ENCODE measurements at regions not wholly inside any gene's neighbourhood (a gene's known extent, or its start where the extent isn't known, plus 50 kb on each side); places are given as distances from the start of the nearest gene placed in this dataset.

- H3K4me3 Mint-ChIP-seq (ENCODE audit: low read depth, unreplicated experiment) = no peak overlapping the region
Measured at GRCh38 chr10:124180044-124180745, 86.8 kb upstream of the CHST15 start.

GRCh38 chr10:124179308-124180043, 86.1 kb upstream of the CHST15 start:
- intact Hi-C loops (cut with micrococcal nuclease; ENCODE audit: unreplicated experiment) = no loop called here
- CTCF ChIA-PET = no interaction called here
- H3K27me3 Mint-ChIP-seq (ENCODE audit: unreplicated experiment) = no peaks in the 10 kb centered on the region
- no peak for TF ChIP-seq CTCF (IDR thresholded peaks at IDR 0.05; ENCODE audit: unreplicated experiment)
- no peaks in the 10 kb centered on the region for H3K36me3 Mint-ChIP-seq (ENCODE audit: insufficient read depth, unreplicated experiment)
- BruUV-seq (replicated peaks) = no TSS peak
- H3K9me3 Mint-ChIP-seq (ENCODE audit: low read depth, unreplicated experiment) = no peaks in the 10 kb centered on the region
- DNase-seq = no peak
- no peak overlapping the region for H3K4me3 Mint-ChIP-seq (ENCODE audit: low read depth, unreplicated experiment)
- no peak overlapping the region for H3K27ac Mint-ChIP-seq (ENCODE audit: unreplicated experiment)
- no peaks in the 10 kb centered on the region for H3K4me1 Mint-ChIP-seq (ENCODE audit: low read depth, unreplicated experiment)

More at GRCh38 chr10:124180044-124180745, 86.8 kb upstream of the CHST15 start:
- H3K27me3 Mint-ChIP-seq (ENCODE audit: unreplicated experiment) = no peaks in the 10 kb centered on the region
- no TSS peak for BruUV-seq (replicated peaks)
- DNase-seq = no peak
- H3K36me3 Mint-ChIP-seq (ENCODE audit: insufficient read depth, unreplicated experiment) = no peaks in the 10 kb centered on the region
- no peak for TF ChIP-seq CTCF (IDR thresholded peaks at IDR 0.05; ENCODE audit: unreplicated experiment)
- CTCF ChIA-PET = no interaction called here
- no peak overlapping the region for H3K27ac Mint-ChIP-seq (ENCODE audit: unreplicated experiment)
- intact Hi-C loops (cut with micrococcal nuclease; ENCODE audit: unreplicated experiment) = no loop called here
- H3K9me3 Mint-ChIP-seq (ENCODE audit: low read depth, unreplicated experiment) = no peaks in the 10 kb centered on the region
- no peaks in the 10 kb centered on the region for H3K4me1 Mint-ChIP-seq (ENCODE audit: low read depth, unreplicated experiment)

- TF ChIP-seq CTCF (IDR thresholded peaks at IDR 0.05; ENCODE audit: unreplicated experiment) = no peak
- Mint-ChIP-seq H3K9me3 (ENCODE audit: low read depth, unreplicated experiment) (no peaks in the 10 kb centered on the region), H3K4me1 (ENCODE audit: low read depth, unreplicated experiment) (no peaks in the 10 kb centered on the region), H3K36me3 (ENCODE audit: insufficient read depth, unreplicated experiment) (no peaks in the 10 kb centered on the region), H3K4me3 (ENCODE audit: low read depth, unreplicated experiment) (no peak overlapping the region), H3K27ac (ENCODE audit: unreplicated experiment) (no peak overlapping the region), H3K27me3 (ENCODE audit: unreplicated experiment) (peaks cover 8% of the 10 kb centered on the region)
- CTCF ChIA-PET = no interaction called here
- intact Hi-C loops (cut with micrococcal nuclease; ENCODE audit: unreplicated experiment) = no loop called here
- BruUV-seq (replicated peaks) = no TSS peak
- no peak for DNase-seq
Measured at GRCh38 chr10:124177180-124177518, 83.8 kb upstream of the CHST15 start.

- no TSS peak for BruUV-seq (replicated peaks)
- DNase-seq = no peak
- Mint-ChIP-seq H3K27me3 (ENCODE audit: unreplicated experiment) (peaks cover 8% of the 10 kb centered on the region), H3K9me3 (ENCODE audit: low read depth, unreplicated experiment) (no peaks in the 10 kb centered on the region), H3K4me1 (ENCODE audit: low read depth, unreplicated experiment) (no peaks in the 10 kb centered on the region), H3K36me3 (ENCODE audit: insufficient read depth, unreplicated experiment) (no peaks in the 10 kb centered on the region), H3K4me3 (ENCODE audit: low read depth, unreplicated experiment) (no peak overlapping the region), H3K27ac (ENCODE audit: unreplicated experiment) (no peak overlapping the region)
- no peak for TF ChIP-seq CTCF (IDR thresholded peaks at IDR 0.05; ENCODE audit: unreplicated experiment)
- CTCF ChIA-PET = no interaction called here
- intact Hi-C loops (cut with micrococcal nuclease; ENCODE audit: unreplicated experiment) = no loop called here
Measured at GRCh38 chr10:124176349-124177179, 83.2 kb upstream of the CHST15 start.

Measured in Calu3 (cell line).